NCI-H345 treated with DMSO at 0.1 percent for 48 hours (cell line): ENCODE measurements at regions not wholly inside any gene's neighbourhood (a gene's known extent, or its start where the extent isn't known, plus 50 kb on each side); places are given as distances from the start of the nearest gene placed in this dataset.

ENCODE experiments used
- DNase-seq: peaks from one replicate; lab custom pipeline; 2025; ENCODE audit not compliant: unreplicated experiment; lab: John Stamatoyannopoulos, UW

- DNase-seq = no peak
These were observed 472.8 kb upstream of the CELF2 start for GRCh38 chr10:10544890-10545289.

GRCh38 chr10:10545771-10546170, 471.9 kb upstream of the CELF2 start:
- no peak for DNase-seq

GRCh38 chr10:10551596-10552301, 465.9 kb upstream of the CELF2 start:
- peak; percentile 49 for DNase-seq

DNA sequence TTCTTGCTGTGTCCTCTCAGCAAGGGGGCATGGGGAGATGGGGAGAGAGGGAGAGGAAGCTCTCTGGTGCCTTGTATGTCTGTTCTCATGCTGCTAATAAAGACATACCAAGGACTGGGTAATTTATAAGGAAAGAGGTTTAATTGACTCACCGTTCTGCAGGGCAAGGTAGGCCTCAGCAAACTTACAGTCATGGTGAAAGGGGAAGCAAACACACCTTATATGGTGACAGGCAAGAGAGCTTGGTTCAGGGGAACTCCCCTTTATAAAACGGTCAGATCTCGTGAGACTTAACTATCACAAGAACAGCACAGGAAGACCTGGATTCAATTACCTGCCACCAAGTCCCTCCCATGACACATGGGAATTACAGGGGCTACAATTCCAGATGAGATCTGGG, 464.7 kb upstream of the CELF2 start:
- no peak for DNase-seq

DNA sequence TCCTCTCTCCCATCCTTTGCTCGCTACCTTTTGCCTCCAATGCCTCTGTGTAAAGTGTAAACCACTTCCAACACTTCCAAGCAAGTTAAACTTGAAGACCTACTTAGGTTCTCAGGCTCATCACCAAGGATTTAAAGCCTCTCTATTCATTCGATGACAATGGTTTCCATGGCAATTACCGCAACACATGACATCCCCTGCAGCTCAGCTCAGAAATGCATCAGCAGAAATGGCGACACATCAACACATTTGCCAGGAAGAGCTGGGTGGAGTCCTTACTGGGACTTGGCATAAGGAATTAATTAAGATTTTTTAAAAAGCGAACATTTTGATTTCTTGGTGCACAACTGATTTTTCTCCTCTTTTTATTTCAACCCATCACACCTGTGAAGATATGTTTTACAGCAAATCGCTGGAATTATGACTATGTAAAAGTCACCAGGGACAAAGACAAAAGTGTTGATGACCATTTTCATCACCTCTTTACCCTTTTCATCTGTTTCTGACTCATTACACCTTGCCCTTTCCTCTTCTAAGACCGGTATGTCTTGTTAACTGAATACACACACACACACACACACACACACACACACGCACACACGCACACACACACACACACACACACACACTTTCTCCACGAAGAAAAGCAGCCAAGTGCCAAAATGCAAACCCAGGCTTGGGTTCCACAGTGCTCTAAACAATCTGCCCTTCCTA, 453.4 kb upstream of the CELF2 start:
- no peak for DNase-seq

DNA sequence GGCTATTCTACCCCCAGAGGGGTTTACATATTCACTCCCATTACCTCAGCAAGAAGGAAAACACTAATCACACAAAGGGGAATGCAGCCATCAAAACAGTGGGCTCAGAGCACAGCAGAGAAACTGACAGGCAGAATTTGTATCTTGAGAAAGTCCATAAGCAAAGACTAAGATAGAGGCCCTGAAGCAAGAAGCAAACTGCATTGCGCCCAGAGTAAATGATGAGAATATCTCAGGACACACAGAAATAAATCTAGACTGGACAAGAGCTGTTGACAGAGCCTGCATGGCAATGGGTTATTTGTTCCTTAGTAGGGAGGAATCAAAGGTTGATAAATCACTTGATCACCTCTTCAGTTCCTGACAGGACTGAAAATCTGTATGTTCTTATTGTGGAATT, 440.7 kb upstream of the CELF2 start:
- DNase-seq = no peak

DNA sequence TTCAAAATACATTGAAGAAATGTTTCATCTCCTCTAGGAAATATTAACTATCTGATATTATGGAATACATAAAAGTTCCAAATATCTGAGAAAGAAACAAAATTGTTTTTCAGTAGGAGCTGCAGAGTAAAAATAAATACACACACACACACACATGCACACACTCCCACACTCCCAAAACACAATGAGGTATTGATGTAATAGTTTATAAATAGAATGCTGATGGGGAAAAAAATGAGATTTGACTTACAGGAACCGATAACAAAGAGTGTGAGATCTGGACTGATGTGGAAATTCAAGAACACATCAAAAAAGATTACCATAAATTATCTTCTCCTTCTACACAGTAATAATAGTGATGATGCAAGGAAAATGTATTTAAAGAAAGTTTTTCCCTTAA, 438.0 kb upstream of the CELF2 start:
- no peak for DNase-seq

DNA sequence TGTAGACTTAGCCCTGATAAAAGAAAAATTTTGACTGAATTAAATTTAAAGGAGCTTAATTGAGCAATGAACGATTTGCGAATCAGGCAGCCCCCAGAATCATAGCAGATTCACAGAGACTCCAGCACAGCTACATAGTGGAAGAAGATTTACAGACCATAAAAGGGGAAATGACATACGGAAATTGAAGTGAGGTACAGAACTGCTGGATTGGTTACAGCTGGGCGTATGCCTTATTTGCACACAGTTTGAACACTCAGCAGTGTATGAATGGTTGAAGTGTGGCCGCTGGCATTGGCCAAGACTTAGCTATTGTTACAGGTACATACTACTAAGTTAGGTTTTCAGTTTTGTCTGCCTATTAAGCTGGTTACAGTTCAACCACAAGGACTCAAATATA, 433.5 kb upstream of the CELF2 start:
- no peak for DNase-seq

- DNase-seq = no peak
These were observed 429.8 kb upstream of the CELF2 start for GRCh38 chr10:10587744-10588393.

- no peak for DNase-seq
These were observed 427.9 kb upstream of the CELF2 start for GRCh38 chr10:10589540-10590303.

DNA sequence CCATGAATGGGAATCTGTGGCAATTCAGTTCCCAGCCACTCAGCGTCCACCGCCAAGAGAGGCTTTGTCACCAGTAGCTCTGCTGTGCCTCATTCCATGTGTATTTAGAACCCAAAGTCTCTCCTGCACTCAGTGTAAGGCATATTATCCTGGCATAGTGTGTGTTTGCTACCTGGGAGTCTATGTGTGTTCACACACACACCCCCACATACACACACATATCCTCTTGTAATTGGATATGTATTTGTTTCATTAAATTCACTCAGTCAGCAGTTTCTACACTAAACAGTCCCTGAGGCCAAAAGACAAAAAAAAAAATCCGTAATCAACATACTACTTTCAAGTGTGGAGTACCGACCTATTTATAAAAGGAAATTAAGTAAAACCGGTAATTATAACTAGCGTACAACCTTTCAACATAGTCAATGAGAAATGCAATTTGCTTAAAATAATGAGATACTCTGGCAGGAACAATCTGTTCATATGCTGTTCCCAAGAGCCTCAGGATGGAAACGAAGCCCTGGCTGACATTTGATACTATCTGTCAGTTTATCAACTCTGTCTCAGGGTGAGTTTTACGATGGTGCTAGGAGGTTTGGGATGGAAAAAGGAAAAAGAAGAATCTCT, 425.8 kb upstream of the CELF2 start:
- DNase-seq = no peak

- no peak for DNase-seq
These were observed 421.4 kb upstream of the CELF2 start for GRCh38 chr10:10596256-10596655.

- DNase-seq = no peak
These were observed 419.4 kb upstream of the CELF2 start for GRCh38 chr10:10598297-10598696.

GRCh38 chr10:10600004-10600403, 417.7 kb upstream of the CELF2 start:
- no peak for DNase-seq

- no peak for DNase-seq
These were observed 412.1 kb upstream of the CELF2 start for GRCh38 chr10:10605551-10606081.

- DNase-seq = no peak
These were observed 408.2 kb upstream of the CELF2 start for GRCh38 chr10:10609379-10609955.

- DNase-seq = no peak
These were observed 407.5 kb upstream of the CELF2 start for GRCh38 chr10:10610171-10610570.

GRCh38 chr10:10612151-10612550, 405.5 kb upstream of the CELF2 start:
- no peak for DNase-seq

GRCh38 chr10:10613656-10614244, 403.9 kb upstream of the CELF2 start:
- DNase-seq = no peak

GRCh38 chr10:10617686-10618085, 400.0 kb upstream of the CELF2 start:
- no peak for DNase-seq
